Neural crest cell (in vitro differentiated cells): ENCODE measurements at regions not wholly inside any gene's neighbourhood (a gene's known extent, or its start where the extent isn't known, plus 50 kb on each side); places are given as distances from the start of the nearest gene placed in this dataset.
"Not testable (repeated sequence)": the region's sequence is repeated elsewhere in the genome, so short reads cannot be mapped to it uniquely, and the experiment has no call there.

Experiments used
- DNase-seq: peaks from one replicate; pipeline ENCODE4 v3.0.0; 2021; ENCODE audit warnings: low read depth, mixed read lengths, low spot score
- H3K27ac Mint-ChIP-seq: one replicate; pipeline ENCODE4 v1.8.0; 2021; ENCODE audit warnings: mild to moderate bottlenecking, mixed read lengths; ENCODE audit not compliant: unreplicated experiment
- H3K27me3 Mint-ChIP-seq: 2 replicates; pipeline ENCODE4 v1.8.0; 2021; ENCODE audit warnings: low read depth, mild to moderate bottlenecking, mixed read lengths
- H3K36me3 Mint-ChIP-seq: 2 replicates; pipeline ENCODE4 v1.8.0; 2021; ENCODE audit warnings: low read depth, mild to moderate bottlenecking, mixed read lengths
- H3K4me1 Mint-ChIP-seq: 2 replicates; pipeline ENCODE4 v1.8.0; 2021; ENCODE audit warnings: mixed read lengths
- H3K4me3 Mint-ChIP-seq: one replicate; pipeline ENCODE4 v1.8.0; 2021; ENCODE audit warnings: mild to moderate bottlenecking, mixed read lengths
- H3K9me3 Mint-ChIP-seq: 2 replicates; pipeline ENCODE4 v1.8.0; 2021; ENCODE audit warnings: mixed read lengths

- H3K4me1 Mint-ChIP-seq, H3K36me3 Mint-ChIP-seq, H3K9me3 Mint-ChIP-seq, H3K27me3 Mint-ChIP-seq, DNase-seq, H3K4me3 Mint-ChIP-seq, H3K27ac Mint-ChIP-seq: not testable (repeated sequence)
These were observed 110.9 kb upstream of the IKBKE start for GRCh38 chr1:206359377-206359776.

GRCh38 chr1:206361978-206362543, 108.2 kb upstream of the IKBKE start:
- H3K9me3 Mint-ChIP-seq, H3K4me3 Mint-ChIP-seq, H3K27ac Mint-ChIP-seq, H3K27me3 Mint-ChIP-seq, H3K36me3 Mint-ChIP-seq, DNase-seq: not testable (repeated sequence)
- peaks cover 20% of the 10 kb centered on the region for H3K4me1 Mint-ChIP-seq

GRCh38 chr1:206362994-206363393, 107.3 kb upstream of the IKBKE start:
- not testable (repeated sequence) for DNase-seq, H3K27ac Mint-ChIP-seq, H3K4me3 Mint-ChIP-seq, H3K27me3 Mint-ChIP-seq, H3K36me3 Mint-ChIP-seq, H3K9me3 Mint-ChIP-seq
- peaks cover 18% of the 10 kb centered on the region for H3K4me1 Mint-ChIP-seq

GRCh38 chr1:206365271-206365670, 105.0 kb upstream of the IKBKE start:
- H3K27ac Mint-ChIP-seq, DNase-seq, H3K27me3 Mint-ChIP-seq, H3K9me3 Mint-ChIP-seq, H3K36me3 Mint-ChIP-seq, H3K4me3 Mint-ChIP-seq: not testable (repeated sequence)
- peaks cover 16% of the 10 kb centered on the region for H3K4me1 Mint-ChIP-seq

- Mint-ChIP-seq H3K4me1 (peaks cover 16% of the 10 kb centered on the region), H3K27ac (peak overlapping the region; percentile 67), H3K4me3 (peak overlapping the region; percentile 19)
- not testable (repeated sequence) for H3K9me3 Mint-ChIP-seq, H3K27me3 Mint-ChIP-seq, H3K36me3 Mint-ChIP-seq, DNase-seq
These were observed 104.1 kb upstream of the IKBKE start for GRCh38 chr1:206366131-206366530.

GRCh38 chr1:206366772-206367171, 103.5 kb upstream of the IKBKE start:
- Mint-ChIP-seq H3K4me1 (peaks cover 16% of the 10 kb centered on the region), H3K27ac (peak overlapping the region; percentile 67)
- H3K9me3 Mint-ChIP-seq, H3K36me3 Mint-ChIP-seq, H3K27me3 Mint-ChIP-seq, DNase-seq, H3K4me3 Mint-ChIP-seq: not testable (repeated sequence)

- not testable (repeated sequence) for DNase-seq, H3K4me3 Mint-ChIP-seq, H3K9me3 Mint-ChIP-seq, H3K27ac Mint-ChIP-seq, H3K27me3 Mint-ChIP-seq, H3K36me3 Mint-ChIP-seq
- peaks cover 16% of the 10 kb centered on the region for H3K4me1 Mint-ChIP-seq
These were observed 102.2 kb upstream of the IKBKE start for GRCh38 chr1:206367955-206368622.

GRCh38 chr1:206374725-206375124, 95.6 kb upstream of the IKBKE start:
- not testable (repeated sequence) for DNase-seq, H3K27ac Mint-ChIP-seq, H3K36me3 Mint-ChIP-seq, H3K9me3 Mint-ChIP-seq, H3K4me3 Mint-ChIP-seq, H3K27me3 Mint-ChIP-seq
- peaks cover 10% of the 10 kb centered on the region for H3K4me1 Mint-ChIP-seq

- not testable (repeated sequence) for H3K4me3 Mint-ChIP-seq, H3K36me3 Mint-ChIP-seq, DNase-seq, H3K27me3 Mint-ChIP-seq, H3K27ac Mint-ChIP-seq, H3K9me3 Mint-ChIP-seq
- H3K4me1 Mint-ChIP-seq = peaks cover 10% of the 10 kb centered on the region
These were observed 94.7 kb upstream of the IKBKE start for GRCh38 chr1:206375552-206375951.

- not testable (repeated sequence) for H3K27ac Mint-ChIP-seq, DNase-seq, H3K9me3 Mint-ChIP-seq, H3K27me3 Mint-ChIP-seq, H3K36me3 Mint-ChIP-seq, H3K4me3 Mint-ChIP-seq
- H3K4me1 Mint-ChIP-seq = peaks cover 15% of the 10 kb centered on the region
These were observed 91.8 kb upstream of the IKBKE start for GRCh38 chr1:206378506-206378905.

- not testable (repeated sequence) for H3K27me3 Mint-ChIP-seq, H3K27ac Mint-ChIP-seq, H3K4me3 Mint-ChIP-seq, DNase-seq, H3K36me3 Mint-ChIP-seq, H3K9me3 Mint-ChIP-seq
- H3K4me1 Mint-ChIP-seq = peaks cover 11% of the 10 kb centered on the region
These were observed 91.0 kb upstream of the IKBKE start for GRCh38 chr1:206379245-206379644.

- H3K27ac Mint-ChIP-seq, H3K4me3 Mint-ChIP-seq, H3K9me3 Mint-ChIP-seq, H3K36me3 Mint-ChIP-seq, DNase-seq, H3K4me1 Mint-ChIP-seq, H3K27me3 Mint-ChIP-seq: not testable (repeated sequence)
These were observed 90.0 kb upstream of the IKBKE start for GRCh38 chr1:206380163-206380790.

GRCh38 chr1:206380791-206381610, 89.3 kb upstream of the IKBKE start:
- peak; percentile 9 for DNase-seq
- not testable (repeated sequence) for H3K9me3 Mint-ChIP-seq, H3K27me3 Mint-ChIP-seq, H3K36me3 Mint-ChIP-seq, H3K4me1 Mint-ChIP-seq
- peak overlapping the region; percentile 90 for H3K27ac Mint-ChIP-seq
- H3K4me3 Mint-ChIP-seq = peak overlapping the region; percentile 60
